ENCODE measurements at regions not wholly inside any gene's neighbourhood (a gene's known extent, or its start where the extent isn't known, plus 50 kb on each side); places are given as distances from the start of the nearest gene placed in this dataset.

- no peak overlapping the region for H3K4me3 ChIP-seq
- H3K27ac ChIP-seq = no peak overlapping the region
- TF ChIP-seq POLR2A (IDR thresholded peaks at IDR 0.05) (no peak), CTCF (IDR thresholded peaks at IDR 0.05) (no peak)
- no peaks in the 10 kb centered on the region for H3K9me3 ChIP-seq (replicated peaks in 1 of 3)
- 63 to 84% (median 79%) methylated on average over 3 of the region's 3 CpGs for WGBS, 4 donors
- H3K36me3 ChIP-seq (replicated peaks in 1 of 2) = no peaks in the 10 kb centered on the region
- no peaks in the 10 kb centered on the region for H3K27me3 ChIP-seq
- no peaks in the 10 kb centered on the region for H3K4me1 ChIP-seq (replicated peaks in 1 of 2)
- no peak for DNase-seq
- intact Hi-C loops (cut with DNase I) = no loop called here
These were observed 183.1 kb upstream of the PDE1C start for GRCh38 chr7:32253299-32253698.

- Histone ChIP-seq H3K27me3 (no peaks in the 10 kb centered on the region), H3K27ac (no peak overlapping the region), H3K9me3 (replicated peaks in 1 of 3) (no peaks in the 10 kb centered on the region), H3K4me1 (replicated peaks in 1 of 2) (no peaks in the 10 kb centered on the region), H3K4me3 (no peak overlapping the region), H3K36me3 (replicated peaks in 1 of 2) (no peaks in the 10 kb centered on the region)
- TF ChIP-seq CTCF (IDR thresholded peaks at IDR 0.05) = no peak
- no peak for TF ChIP-seq POLR2A (IDR thresholded peaks at IDR 0.05)
- intact Hi-C loops (cut with DNase I) = no loop called here
- no peak for DNase-seq
These were observed 181.5 kb upstream of the PDE1C start for GRCh38 chr7:32251659-32252058.

- no peak overlapping the region for H3K27ac ChIP-seq
- WGBS, 4 donors = 62 to 72% (median 65%) methylated on average over 18 of the region's 18 CpGs
- intact Hi-C loops (cut with DNase I) = no loop called here
- TF ChIP-seq CTCF (IDR thresholded peaks at IDR 0.05) (no peak), POLR2A (IDR thresholded peaks at IDR 0.05) (no peak)
- no peaks in the 10 kb centered on the region for H3K4me1 ChIP-seq (replicated peaks in 1 of 2)
- no peak overlapping the region for H3K4me3 ChIP-seq
- no peaks in the 10 kb centered on the region for H3K27me3 ChIP-seq
- DNase-seq = no peak
- H3K9me3 ChIP-seq (replicated peaks in 1 of 3) = no peaks in the 10 kb centered on the region
- no peaks in the 10 kb centered on the region for H3K36me3 ChIP-seq (replicated peaks in 1 of 2)
These were observed 180.5 kb upstream of the PDE1C start for GRCh38 chr7:32250471-32251260.

- no peak overlapping the region for H3K4me3 ChIP-seq
- no peaks in the 10 kb centered on the region for H3K27me3 ChIP-seq
- no peaks in the 10 kb centered on the region for H3K36me3 ChIP-seq (replicated peaks in 1 of 2)
- H3K9me3 ChIP-seq (replicated peaks in 1 of 3) = no peaks in the 10 kb centered on the region
- intact Hi-C loops (cut with DNase I) = no loop called here
- no peak overlapping the region for H3K27ac ChIP-seq
- 60 to 67% (median 65%) methylated on average over 2 of the region's 2 CpGs for WGBS, 4 donors
- no peak for TF ChIP-seq POLR2A (IDR thresholded peaks at IDR 0.05)
- TF ChIP-seq CTCF (IDR thresholded peaks at IDR 0.05) = no peak
- H3K4me1 ChIP-seq (replicated peaks in 1 of 2) = no peaks in the 10 kb centered on the region
- DNase-seq = no peak
These were observed 179.8 kb upstream of the PDE1C start for GRCh38 chr7:32250003-32250402.
